NCI-H345 treated with DMSO at 0.1 percent for 48 hours (cell line): ENCODE measurements at regions not wholly inside any gene's neighbourhood (a gene's known extent, or its start where the extent isn't known, plus 50 kb on each side); places are given as distances from the start of the nearest gene placed in this dataset.
A peak's percentile ranks its signal among the peaks of the same experiment; 100 is the strongest.
"Not testable (repeated sequence)": the region's sequence is repeated elsewhere in the genome, so short reads cannot be mapped to it uniquely, and the experiment has no call there.

Experiments
- DNase-seq: peaks from one replicate; lab custom pipeline; 2025; ENCODE audit not compliant: unreplicated experiment; lab: John Stamatoyannopoulos, UW

DNA sequence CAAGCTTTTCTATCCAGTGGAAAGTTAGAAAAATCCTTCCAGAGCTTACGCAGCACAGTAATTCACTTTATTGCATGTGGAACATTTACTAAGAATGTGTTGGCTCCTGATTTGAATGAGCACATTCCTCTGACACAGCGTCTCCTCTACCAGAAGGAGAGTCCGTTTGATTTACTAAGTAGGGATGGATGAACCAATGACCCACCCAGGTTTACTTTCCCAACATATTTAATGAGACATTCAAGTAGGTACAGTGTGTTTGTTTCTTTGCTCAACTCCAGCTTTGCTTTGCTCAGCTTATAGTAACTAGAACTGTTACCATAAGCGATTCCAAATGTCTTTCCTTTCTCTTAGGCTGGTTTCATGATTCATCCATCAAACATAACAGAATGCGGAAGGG lies 161.7 kb downstream of the SMARCA1 start:
- DNase-seq, result no peak

DNA sequence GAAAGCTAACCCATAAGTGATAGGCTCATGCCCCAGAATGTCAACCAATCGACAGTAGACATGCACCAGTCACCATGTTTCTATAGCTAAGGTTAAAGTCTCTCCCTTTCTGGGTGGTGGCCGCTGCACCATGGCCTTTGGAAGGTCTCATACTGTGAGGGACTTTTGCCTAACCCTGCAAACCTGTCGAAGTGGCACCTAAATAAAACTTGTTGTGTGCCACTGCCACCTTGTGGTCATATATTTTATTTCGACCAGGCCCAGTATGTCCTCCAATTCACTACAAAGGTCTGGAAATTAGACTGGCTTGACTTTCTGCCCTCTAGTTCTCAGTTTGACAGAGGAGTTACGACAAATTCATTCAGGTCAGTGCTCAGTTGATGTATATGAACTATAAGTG lies 163.1 kb downstream of the SMARCA1 start:
- peak; percentile 1 for DNase-seq

- DNase-seq, result no peak
These were observed 164.0 kb downstream of the SMARCA1 start for GRCh38 chrX:129359269-129359668.

DNA sequence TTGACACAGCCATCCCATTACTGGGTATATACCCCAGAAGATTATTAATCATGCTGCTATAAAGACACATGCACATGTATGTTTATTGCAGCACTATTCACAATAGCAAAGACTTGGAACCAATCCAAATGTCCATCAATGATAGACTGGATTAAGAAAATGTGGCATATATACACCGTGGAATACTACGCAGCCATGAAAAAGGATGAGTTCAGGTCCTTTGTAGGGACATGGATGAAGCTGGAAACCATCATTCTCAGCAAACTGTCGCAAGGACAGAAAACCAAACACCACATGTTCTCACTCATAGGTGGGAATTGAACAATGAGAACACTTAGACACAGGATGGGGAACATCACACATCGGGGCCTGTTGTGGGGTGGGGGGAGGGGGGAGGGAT lies 165.9 kb downstream of the SMARCA1 start:
- DNase-seq, result not testable (repeated sequence)

GRCh38 chrX:129347291-129347690 lies 176.0 kb downstream of the SMARCA1 start:
- DNase-seq, result no peak

GRCh38 chrX:129346574-129346973 lies 176.7 kb downstream of the SMARCA1 start:
- no peak for DNase-seq

DNA sequence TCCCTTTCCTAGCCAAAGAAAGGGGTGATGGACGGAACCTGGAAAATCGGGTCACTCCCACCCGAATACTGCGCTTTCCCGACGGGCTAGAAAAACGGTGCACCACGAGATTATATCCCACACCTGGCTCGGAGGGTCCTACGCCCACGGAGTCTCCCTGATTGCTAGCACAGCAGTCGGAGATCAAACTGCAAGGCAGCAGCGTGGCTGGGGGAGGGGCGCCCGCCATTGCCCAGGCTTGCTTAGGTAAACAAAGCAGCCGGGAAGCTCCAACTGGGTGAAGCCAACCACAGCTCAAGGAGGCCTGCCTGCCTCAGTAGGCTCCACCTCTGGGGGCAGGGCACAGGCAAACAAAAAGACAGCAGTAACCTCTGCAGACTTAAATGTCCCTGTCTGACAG lies 186.0 kb downstream of the SMARCA1 start:
- not testable (repeated sequence) for DNase-seq

- no peak for DNase-seq
These were observed 200.2 kb downstream of the SMARCA1 start for GRCh38 chrX:129323115-129323514.

GRCh38 chrX:129318375-129318774 lies 204.9 kb downstream of the SMARCA1 start:
- no peak for DNase-seq

GRCh38 chrX:129316461-129316860 lies 206.8 kb downstream of the SMARCA1 start:
- no peak for DNase-seq

GRCh38 chrX:129310000-129310399 lies 213.3 kb downstream of the SMARCA1 start:
- DNase-seq, result no peak

GRCh38 chrX:129262912-129263311 lies 260.4 kb downstream of the SMARCA1 start:
- DNase-seq, result no peak

- not testable (repeated sequence) for DNase-seq
These were observed 267.8 kb downstream of the SMARCA1 start for GRCh38 chrX:129255516-129255915.

DNA sequence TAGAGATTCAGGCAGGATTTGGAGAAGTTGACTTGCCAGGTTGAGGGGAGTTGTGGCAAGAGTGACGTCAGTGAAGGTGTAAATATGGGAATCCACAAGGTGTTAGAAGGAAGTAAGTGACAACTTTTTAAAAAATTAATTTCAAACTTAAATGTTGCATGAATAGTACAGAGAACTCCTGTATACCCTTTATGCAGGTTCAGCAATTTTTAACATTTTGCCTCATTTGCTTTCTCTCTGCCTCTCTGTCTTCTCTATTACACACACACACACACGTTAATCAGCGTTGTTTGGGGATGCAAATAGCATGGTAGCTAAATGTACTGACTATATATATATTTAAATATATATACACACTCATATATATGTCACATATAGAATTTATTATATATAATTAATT lies 273.7 kb downstream of the SMARCA1 start:
- DNase-seq, result no peak

- no peak for DNase-seq
These were observed 275.6 kb downstream of the SMARCA1 start for GRCh38 chrX:129247642-129248041.

- no peak for DNase-seq
These were observed 283.9 kb downstream of the SMARCA1 start for GRCh38 chrX:129239371-129239770.

- no peak for DNase-seq
These were observed 285.3 kb downstream of the SMARCA1 start for GRCh38 chrX:129238011-129238410.

DNA sequence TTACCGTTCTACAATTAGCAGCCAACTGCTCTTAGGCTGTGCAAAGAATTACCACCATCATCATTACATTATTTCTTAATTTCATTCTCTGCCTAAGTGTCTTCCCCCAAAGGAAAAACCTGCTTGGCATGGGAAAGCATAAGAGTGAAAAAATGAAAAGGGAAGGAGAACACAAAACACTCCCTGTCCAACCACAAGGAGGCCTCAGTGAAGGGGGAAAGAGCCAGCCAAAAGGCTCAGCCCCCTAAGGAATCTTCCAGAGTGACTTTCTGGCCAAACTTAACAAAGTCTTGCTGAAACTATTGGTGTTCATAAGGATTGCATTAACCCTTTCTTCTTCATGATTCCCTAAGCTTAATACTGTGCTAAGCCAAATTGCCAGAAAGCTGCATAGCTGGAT lies 287.4 kb downstream of the SMARCA1 start:
- DNase-seq, result no peak

DNA sequence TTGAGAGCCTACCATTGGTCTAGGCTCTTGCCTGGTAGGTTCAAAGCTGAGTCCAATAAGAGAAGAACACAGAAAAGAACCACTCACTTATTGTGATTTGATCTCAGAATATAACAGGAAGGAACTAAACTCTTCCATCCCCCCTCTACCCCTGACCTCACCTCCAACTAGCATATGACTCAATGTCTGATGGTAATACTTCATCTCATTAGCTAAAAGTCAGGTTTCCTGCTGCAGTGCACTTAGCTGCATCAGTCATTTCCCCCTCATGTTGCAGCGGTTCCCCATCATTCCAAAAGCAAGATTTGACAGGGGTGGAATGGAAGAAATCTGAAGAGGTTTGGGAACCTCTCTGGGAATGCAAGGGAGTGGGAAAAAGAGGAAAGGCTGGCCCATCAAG lies 289.5 kb downstream of the SMARCA1 start:
- DNase-seq, result no peak

DNA sequence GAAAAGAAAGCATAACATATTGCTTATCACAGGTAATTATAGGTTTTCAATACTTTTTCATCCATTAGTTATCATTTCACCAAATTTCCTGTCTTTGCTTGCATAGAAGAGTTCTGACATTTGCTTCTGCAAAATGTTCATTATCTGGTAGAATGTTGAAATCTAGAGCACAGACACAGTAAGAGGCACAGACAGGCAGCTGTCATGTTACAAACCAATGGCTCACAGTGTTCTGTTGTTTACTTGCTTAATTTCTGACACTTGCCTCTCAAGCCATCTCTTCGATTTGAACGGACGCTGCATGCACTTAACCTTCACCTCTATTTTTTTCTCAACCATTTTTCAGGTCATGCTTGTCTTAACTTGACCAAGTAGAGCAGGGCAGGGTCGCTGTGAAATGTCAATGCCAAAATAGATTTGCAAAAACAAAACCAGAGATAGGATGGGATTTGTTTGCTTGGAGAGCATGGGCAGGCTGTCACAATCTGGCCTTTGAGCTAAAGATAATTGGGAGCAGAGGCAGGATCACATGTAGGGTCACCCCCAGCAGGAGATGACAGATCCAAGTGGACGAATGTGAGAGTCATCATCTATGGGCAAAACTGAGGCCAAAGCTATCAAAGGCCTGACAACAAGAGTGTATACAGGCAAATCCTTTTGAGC lies 292.3 kb downstream of the SMARCA1 start:
- no peak for DNase-seq

DNA sequence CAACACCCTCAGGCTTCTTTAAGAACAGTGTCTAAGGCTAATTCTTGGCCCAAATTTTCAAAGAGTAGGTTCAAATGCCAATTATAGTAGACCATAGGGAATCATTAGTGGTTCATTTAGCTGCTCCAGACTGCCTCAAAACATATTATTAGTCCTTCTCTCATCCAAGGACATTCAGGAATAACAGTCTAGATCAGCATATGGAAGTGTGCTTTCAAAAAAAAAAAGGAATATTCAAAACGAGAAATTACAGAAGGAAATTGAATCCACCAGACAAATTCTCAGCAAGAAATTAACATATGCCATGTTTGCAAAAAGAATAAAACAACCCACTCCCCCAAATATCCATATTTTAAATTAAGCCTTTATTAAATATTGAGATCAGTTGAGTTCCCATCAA lies 293.1 kb downstream of the SMARCA1 start:
- no peak for DNase-seq

DNA sequence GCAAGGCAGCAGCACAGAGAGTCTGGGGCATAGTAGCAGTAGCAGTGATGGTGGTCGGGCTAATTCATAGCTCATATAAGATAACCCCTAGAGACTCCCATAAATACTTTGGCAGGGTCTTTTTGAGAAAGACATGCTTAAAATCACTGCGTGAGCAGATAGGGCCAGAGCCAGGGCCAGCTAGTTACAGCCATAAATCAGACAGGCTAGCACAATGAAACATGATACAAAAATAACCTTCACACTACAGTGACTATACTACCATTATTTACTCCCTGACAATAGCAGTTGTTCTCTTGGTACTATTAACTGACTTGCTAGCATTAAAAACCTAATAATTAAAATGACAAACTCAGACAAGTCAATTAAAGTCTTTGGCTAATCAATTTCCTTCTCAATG lies 295.9 kb downstream of the SMARCA1 start:
- DNase-seq, result no peak

DNA sequence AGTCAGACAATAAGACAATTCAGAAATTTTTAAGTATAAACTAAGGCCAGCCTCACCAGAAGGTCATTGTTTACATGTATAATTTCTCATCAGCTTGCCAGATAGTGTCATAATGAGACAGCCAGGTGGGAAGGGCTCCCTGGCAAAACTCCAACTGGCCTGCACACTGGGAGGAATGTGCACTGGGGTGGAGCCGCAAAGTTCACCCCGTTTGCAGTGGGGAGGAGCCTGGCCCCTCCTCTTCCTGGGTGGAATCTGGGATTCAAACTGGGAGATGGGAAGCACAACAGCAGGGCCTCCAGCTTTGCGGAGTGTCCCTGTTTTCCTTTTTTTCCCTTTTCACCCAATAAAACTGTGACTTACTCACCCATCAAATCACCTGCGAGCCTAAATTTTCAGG lies 329.9 kb downstream of the SMARCA1 start:
- DNase-seq, result no peak
